SK-N-SH (cell line): ENCODE measurements at regions not wholly inside any gene's neighbourhood (a gene's known extent, or its start where the extent isn't known, plus 50 kb on each side); places are given as distances from the start of the nearest gene placed in this dataset.
"Not testable (repeated sequence)": the region's sequence is repeated elsewhere in the genome, so short reads cannot be mapped to it uniquely, and the experiment has no call there.

Experiments used
- CTCF ChIA-PET: fragments of 300-600, 350-600 bp; formaldehyde crosslinking; extraction: SDS; loops from one replicate; lab custom pipeline; 2021; lab: Yijun Ruan, JAX
- POLR2A ChIA-PET: fragments of 350-600 bp; sonication (Branson Sonifier 250); formaldehyde crosslinking; extraction: SDS; loops from one replicate; lab custom pipeline; 2020; ENCODE audit warnings: antibody characterized with exemption, inconsistent platforms; lab: Yijun Ruan, JAX
- DNase-seq: peaks from one replicate; pipeline ENCODE4 v3.0.0; 2012
- H2AFZ ChIP-seq: fragments of 200-600 bp; sonication (generic); 2 replicates; pipeline ENCODE4 v1.8.1; 2016; ENCODE audit warnings: antibody characterized with exemption, mild to moderate bottlenecking, low read depth
- H3F3A ChIP-seq: fragments of 200-600 bp; sonication (generic); replicated peaks from 2 replicates; pipeline ENCODE3; 2016; ENCODE audit warnings: antibody characterized with exemption, mild to moderate bottlenecking; ENCODE audit not compliant: insufficient read depth
- H3K27ac ChIP-seq, 2 experiments: fragments of 200-500 bp in 1 of 2; fragments of 200-600 bp in 1 of 2; sonication (Bioruptor generic) in 1 of 2; sonication (generic), shearing (Covaris generic) in 1 of 2; 2 replicates each; pipeline versions ENCODE4 v1.5.1 to v1.6.1; 2014 to 2016; ENCODE audit warnings: low read depth in 2 of 2, inconsistent platforms in 1 of 2, low read length in 1 of 2, mild to moderate bottlenecking in 1 of 2, mixed read lengths in 1 of 2
- H3K27me3 ChIP-seq: fragments of 200-600 bp; sonication (generic), shearing (Covaris generic); 2 replicates; pipeline ENCODE4 v1.6.1; 2016; ENCODE audit warnings: mixed run types; ENCODE audit not compliant: insufficient read depth
- H3K36me3 ChIP-seq, 2 experiments: fragments of 200-500 bp in 1 of 2; fragments of 200-600 bp in 1 of 2; sonication (Bioruptor generic) in 1 of 2; sonication (generic) in 1 of 2; replicated peaks in 1 of 2; 2 replicates each; pipeline versions ENCODE3 to v1.5.1; 2014 to 2016; ENCODE audit warnings: low read length in 1 of 2, mild to moderate bottlenecking in 1 of 2; ENCODE audit not compliant: insufficient read depth in 2 of 2, control insufficient read depth in 1 of 2
- H3K4me1 ChIP-seq, 2 experiments: fragments of 200-500 bp in 1 of 2; fragments of 200-600 bp in 1 of 2; sonication (Bioruptor generic) in 1 of 2; sonication (generic), shearing (Covaris generic) in 1 of 2; 2 replicates each; pipeline versions ENCODE4 v1.5.1 to v1.6.1; 2014 to 2016; ENCODE audit warnings: low read depth in 1 of 2, low read length in 1 of 2, mixed run types in 1 of 2; ENCODE audit not compliant: insufficient read depth in 2 of 2, control insufficient read depth in 1 of 2
- H3K4me2 ChIP-seq: fragments of 200-600 bp; sonication (generic), shearing (Covaris generic); 2 replicates; pipeline ENCODE4 v1.6.1; 2017; ENCODE audit warnings: mixed run types
- H3K4me3 ChIP-seq, 2 experiments: fragments of 200-500 bp in 1 of 2; fragments of 200-600 bp in 1 of 2; sonication (Bioruptor generic) in 1 of 2; sonication (generic), shearing (Covaris generic) in 1 of 2; 2 replicates each; pipeline versions ENCODE4 v1.5.1 to v1.8.1; 2014 to 2016; ENCODE audit warnings: low read depth in 2 of 2, inconsistent platforms in 1 of 2, low read length in 1 of 2, mild to moderate bottlenecking in 1 of 2, mixed read lengths in 1 of 2, moderate library complexity in 1 of 2
- H3K79me2 ChIP-seq: fragments of 200-600 bp; sonication (generic); 2 replicates; pipeline ENCODE4 v1.8.1; 2017; ENCODE audit warnings: mild to moderate bottlenecking; ENCODE audit not compliant: insufficient read depth
- H3K9ac ChIP-seq: fragments of 200-600 bp; sonication (generic); 2 replicates; pipeline ENCODE4 v1.6.1; 2017; ENCODE audit warnings: mixed run types
- H3K9me2 ChIP-seq: fragments of 200-600 bp; sonication (generic); 2 replicates; pipeline ENCODE4 v1.6.1; 2017; ENCODE audit warnings: mixed run types
- H3K9me3 ChIP-seq: fragments of 200-600 bp; sonication (generic); 2 replicates; pipeline ENCODE4 v1.6.1; 2017; ENCODE audit warnings: mixed run types, mild to moderate bottlenecking, moderate library complexity
- H4K20me1 ChIP-seq: fragments of 200-600 bp; sonication (generic); 2 replicates; pipeline ENCODE4 v1.6.1; 2017; ENCODE audit warnings: mild to moderate bottlenecking, mixed run types; ENCODE audit not compliant: insufficient read depth
- CHD2 ChIP-seq: fragments of 150-350 bp; IDR thresholded peaks from 2 replicates; pipeline ENCODE4 v1.6.1; 2018; ENCODE audit warnings: low read length; ENCODE audit not compliant: partially characterized antibody
- FOSL2 ChIP-seq: IDR thresholded peaks from 2 replicates; pipeline ENCODE4 v1.4.0; 2012; ENCODE audit warnings: low read depth, mild to moderate bottlenecking, moderate library complexity, borderline replicate concordance
- FOXM1 ChIP-seq: IDR thresholded peaks from 2 replicates; pipeline ENCODE4 v1.4.0; 2012; ENCODE audit warnings: low read depth, mild to moderate bottlenecking
- GABPA ChIP-seq: IDR thresholded peaks from 2 replicates; pipeline ENCODE4 v1.4.0; 2012; ENCODE audit warnings: low read depth, mild to moderate bottlenecking
- JUND ChIP-seq: IDR thresholded peaks from 2 replicates; pipeline ENCODE4 v1.4.0; 2012
- NFIC ChIP-seq: IDR thresholded peaks from 2 replicates; pipeline ENCODE4 v1.4.0; 2012; ENCODE audit warnings: borderline replicate concordance
- NRF1 ChIP-seq: IDR thresholded peaks from 2 replicates; pipeline ENCODE4 v1.6.1; 2012; ENCODE audit warnings: low read depth, mild to moderate bottlenecking, low read length
- POLR2AphosphoS5 ChIP-seq: IDR thresholded peaks from 2 replicates; pipeline ENCODE4 v1.6.1; 2012; ENCODE audit warnings: low read depth, low read length
- RCOR1 ChIP-seq: fragments of 150-350 bp; IDR thresholded peaks from 2 replicates; pipeline ENCODE4 v1.6.1; 2017; ENCODE audit warnings: antibody characterized with exemption, low read length
- REST ChIP-seq: IDR thresholded peaks from 2 replicates; pipeline ENCODE4 v1.6.1; 2012; ENCODE audit warnings: mild to moderate bottlenecking, low read depth, low read length, moderate library complexity
- RFX5 ChIP-seq: IDR thresholded peaks from 2 replicates; pipeline ENCODE4 v1.6.1; 2012; ENCODE audit warnings: mild to moderate bottlenecking, improper control_type of control experiment, low read length
- RXRA ChIP-seq: IDR thresholded peaks from 2 replicates; pipeline ENCODE4 v1.4.0; 2012; ENCODE audit warnings: low read depth, mild to moderate bottlenecking, borderline replicate concordance
- SIN3A ChIP-seq: IDR thresholded peaks from 2 replicates; pipeline ENCODE4 v1.6.1; 2012; ENCODE audit warnings: low read depth, mild to moderate bottlenecking, low read length, moderate library complexity, borderline replicate concordance
- SMC3 ChIP-seq: IDR thresholded peaks from 2 replicates; pipeline ENCODE4 v1.6.1; 2012; ENCODE audit warnings: low read depth, low read length, improper control_type of control experiment
- TAF1 ChIP-seq: IDR thresholded peaks from 2 replicates; pipeline ENCODE4 v1.6.1; 2012; ENCODE audit warnings: low read depth, mild to moderate bottlenecking, low read length, moderate library complexity, borderline replicate concordance
- TEAD4 ChIP-seq: IDR thresholded peaks from 2 replicates; pipeline ENCODE4 v1.4.0; 2012; ENCODE audit warnings: mild to moderate bottlenecking, borderline replicate concordance; ENCODE audit not compliant: insufficient read depth
- YY1 ChIP-seq: IDR thresholded peaks from 2 replicates; pipeline ENCODE4 v1.4.0; 2012; ENCODE audit warnings: low read depth, mild to moderate bottlenecking
- WGBS: methylation state at CpG from one replicate; pipeline ENCODE4 v1.1.6; 2017; ENCODE audit warnings: low lambda C conversion rate; 5-methylcytosine and 5-hydroxymethylcytosine counted together
- TF ChIP-seq, protein P1 (sequence below): IDR thresholded peaks from 2 replicates; pipeline ENCODE4 v1.4.0; 2012; ENCODE audit warnings: low read depth, borderline replicate concordance

DNA sequence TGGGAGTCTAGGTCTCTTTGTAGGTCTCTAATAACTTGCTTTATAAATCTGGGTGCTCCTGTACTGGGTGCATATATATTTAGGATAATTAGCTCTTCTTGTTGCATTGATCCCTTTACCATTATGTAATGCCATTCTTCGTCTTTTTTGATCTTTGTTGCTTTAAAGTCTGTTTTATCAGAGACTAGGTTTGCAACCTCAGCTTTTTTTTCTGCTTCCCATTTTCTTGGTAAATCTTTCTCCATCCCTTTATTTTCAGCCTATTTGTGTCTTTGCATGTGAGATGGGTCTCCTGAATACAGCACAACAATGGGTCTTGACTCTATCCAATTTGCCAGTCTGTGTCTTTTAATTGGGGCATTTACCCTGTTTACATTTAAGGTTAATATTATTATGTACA, 116.2 kb downstream of the VGLL3 start:
- CTCF ChIA-PET, DNase-seq, H3K36me3 ChIP-seq, H3K4me3 ChIP-seq, H3K79me2 ChIP-seq, H3K9me3 ChIP-seq, H3K27me3 ChIP-seq, H3K4me1 ChIP-seq, H2AFZ ChIP-seq, H3F3A ChIP-seq, H3K9ac ChIP-seq, H4K20me1 ChIP-seq, H3K27ac ChIP-seq, POLR2A ChIA-PET, H3K4me2 ChIP-seq, H3K9me2 ChIP-seq: not testable (repeated sequence)
- WGBS = 0% methylated on average over 1 of the region's 1 CpG

DNA sequence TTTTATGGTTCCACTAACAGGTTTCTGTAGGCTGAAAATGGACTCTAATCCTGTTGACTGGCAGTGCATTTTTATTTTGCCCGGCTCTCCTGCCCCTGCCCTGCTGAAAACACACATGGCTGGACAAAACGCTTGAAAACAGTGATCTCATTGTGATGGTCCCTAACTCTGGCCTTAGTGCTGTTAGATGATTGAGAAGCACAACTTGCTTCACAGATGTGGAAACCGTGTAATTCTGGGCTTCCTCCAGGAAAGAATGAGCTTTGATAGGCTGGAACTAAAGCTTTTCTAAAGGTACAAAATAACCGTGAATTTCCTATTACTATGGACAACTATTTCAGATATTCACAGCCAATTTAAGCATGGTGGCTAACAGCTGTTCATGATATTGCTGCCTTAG, 121.4 kb downstream of the VGLL3 start:
- H3K4me3 ChIP-seq = no peak overlapping the region
- ChIA-PET POLR2A (no interaction called here), CTCF (no interaction called here)
- H3K27ac ChIP-seq = no peak overlapping the region
- H3K79me2 ChIP-seq = no peaks in the 10 kb centered on the region
- WGBS = 4% methylated on average over 4 of the region's 4 CpGs
- H3K4me1 ChIP-seq = no peaks in the 10 kb centered on the region
- H3F3A ChIP-seq = no peaks in the 10 kb centered on the region
- no peaks in the 10 kb centered on the region for H3K9me3 ChIP-seq
- H2AFZ ChIP-seq = no peak overlapping the region
- H4K20me1 ChIP-seq = no peaks in the 10 kb centered on the region
- H3K9ac ChIP-seq = no peak overlapping the region
- H3K4me2 ChIP-seq = no peak overlapping the region
- H3K36me3 ChIP-seq = no peaks in the 10 kb centered on the region
- no peak for DNase-seq
- H3K27me3 ChIP-seq = no peaks in the 10 kb centered on the region
- H3K9me2 ChIP-seq = no peaks in the 10 kb centered on the region
- TF ChIP-seq RXRA = no peak
- TF ChIP-seq SIN3A = no peak
- TF ChIP-seq FOSL2 = no peak
- no peak for TF ChIP-seq YY1
- TF ChIP-seq TAF1 = no peak
- TF ChIP-seq CHD2 = no peak
- no peak for TF ChIP-seq REST
- no peak for TF ChIP-seq RCOR1
- TF ChIP-seq SMC3 = no peak
- no peak for TF ChIP-seq RFX5
- TF ChIP-seq TEAD4 = no peak
- TF ChIP-seq GABPA = no peak
- TF ChIP-seq, protein P1, sequence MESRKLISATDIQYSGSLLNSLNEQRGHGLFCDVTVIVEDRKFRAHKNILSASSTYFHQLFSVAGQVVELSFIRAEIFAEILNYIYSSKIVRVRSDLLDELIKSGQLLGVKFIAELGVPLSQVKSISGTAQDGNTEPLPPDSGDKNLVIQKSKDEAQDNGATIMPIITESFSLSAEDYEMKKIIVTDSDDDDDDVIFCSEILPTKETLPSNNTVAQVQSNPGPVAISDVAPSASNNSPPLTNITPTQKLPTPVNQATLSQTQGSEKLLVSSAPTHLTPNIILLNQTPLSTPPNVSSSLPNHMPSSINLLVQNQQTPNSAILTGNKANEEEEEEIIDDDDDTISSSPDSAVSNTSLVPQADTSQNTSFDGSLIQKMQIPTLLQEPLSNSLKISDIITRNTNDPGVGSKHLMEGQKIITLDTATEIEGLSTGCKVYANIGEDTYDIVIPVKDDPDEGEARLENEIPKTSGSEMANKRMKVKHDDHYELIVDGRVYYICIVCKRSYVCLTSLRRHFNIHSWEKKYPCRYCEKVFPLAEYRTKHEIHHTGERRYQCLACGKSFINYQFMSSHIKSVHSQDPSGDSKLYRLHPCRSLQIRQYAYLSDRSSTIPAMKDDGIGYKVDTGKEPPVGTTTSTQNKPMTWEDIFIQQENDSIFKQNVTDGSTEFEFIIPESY = no peak
- TF ChIP-seq JUND = no peak
- TF ChIP-seq POLR2AphosphoS5 = no peak
- TF ChIP-seq NFIC = no peak
- no peak for TF ChIP-seq NRF1
- no peak for TF ChIP-seq FOXM1
